NOMO-1 treated with dmso at 0.1 percent for 144 hours (cell line): ENCODE measurements at regions not wholly inside any gene's neighbourhood (a gene's known extent, or its start where the extent isn't known, plus 50 kb on each side); places are given as distances from the start of the nearest gene placed in this dataset.
"Not testable (repeated sequence)": the region's sequence is repeated elsewhere in the genome, so short reads cannot be mapped to it uniquely, and the experiment has no call there.

ENCODE experiments used
- DNase-seq: peaks from one replicate; lab custom pipeline; 2025; ENCODE audit not compliant: unreplicated experiment; lab: John Stamatoyannopoulos, UW

- no peak for DNase-seq
Measured at GRCh38 chr7:159210581-159211235, 66.0 kb upstream of the VIPR2 start.

- DNase-seq = no peak
Measured at GRCh38 chr7:159209429-159209828, 64.8 kb upstream of the VIPR2 start.

- DNase-seq = no peak
Measured at GRCh38 chr7:159207951-159208350, 63.3 kb upstream of the VIPR2 start.

- DNase-seq = no peak
Measured at GRCh38 chr7:159207393-159207792, 62.7 kb upstream of the VIPR2 start.

GRCh38 chr7:159205833-159206232, 61.2 kb upstream of the VIPR2 start:
- DNase-seq = no peak

- no peak for DNase-seq
Measured at GRCh38 chr7:159204664-159205063, 60.0 kb upstream of the VIPR2 start.

GRCh38 chr7:159203253-159203652, 58.6 kb upstream of the VIPR2 start:
- not testable (repeated sequence) for DNase-seq

GRCh38 chr7:159201722-159202330, 57.2 kb upstream of the VIPR2 start:
- DNase-seq = no peak

- no peak for DNase-seq
Measured at GRCh38 chr7:159200421-159200820, 55.8 kb upstream of the VIPR2 start.

- no peak for DNase-seq
Measured at GRCh38 chr7:159198016-159198724, 53.5 kb upstream of the VIPR2 start.

- DNase-seq = peak; percentile 12
Measured at GRCh38 chr7:159197066-159197975, 52.7 kb upstream of the VIPR2 start.

GRCh38 chr7:159196584-159196983, 51.9 kb upstream of the VIPR2 start:
- DNase-seq = no peak

- no peak for DNase-seq
Measured at GRCh38 chr7:159195946-159196345, 51.3 kb upstream of the VIPR2 start.
